H1 (cell line): ENCODE measurements at regions not wholly inside any gene's neighbourhood (a gene's known extent, or its start where the extent isn't known, plus 50 kb on each side); places are given as distances from the start of the nearest gene placed in this dataset.

Experiments used
- CTCF ChIA-PET: fragments of 300-600 bp; sonication (Branson Sonifier 250); formaldehyde crosslinking; loops from one replicate; lab custom pipeline; 2021; ENCODE audit not compliant: partially characterized antibody; lab: Charles Lee
- POLR2A ChIA-PET: fragments of 300-600 bp; sonication (Branson Sonifier 250); formaldehyde crosslinking; loops from one replicate; lab custom pipeline; 2021; ENCODE audit warnings: inconsistent platforms; ENCODE audit not compliant: partially characterized antibody; lab: Charles Lee
- DNase-seq, 2 experiments: peaks; one replicate each; pipeline versions ENCODE4 v3.0.0 to v3.0.0-alpha.2; 2010 to 2022; ENCODE audit warnings: low spot score in 2 of 2, low read depth in 1 of 2, mixed read lengths in 1 of 2
- FAIRE-seq: peaks from 2 replicates; lab custom pipeline; 2011; peaks lifted over from hg19 to GRCh38; lab: Jason Lieb, UNC
- H2AFZ ChIP-seq: 2 replicates; pipeline ENCODE4 v1.8.1; 2012; ENCODE audit warnings: low read length, inconsistent platforms
- H2AK5ac ChIP-seq: 2 replicates; pipeline ENCODE4 v1.6.1; 2013; ENCODE audit warnings: low read depth, low read length
- H2BK120ac ChIP-seq: replicated peaks from 2 replicates; pipeline ENCODE3; 2013; ENCODE audit warnings: low read depth, low read length, inconsistent platforms
- H2BK12ac ChIP-seq: 2 replicates; pipeline ENCODE4 v1.6.1; 2013; ENCODE audit warnings: low read depth, low read length
- H2BK15ac ChIP-seq: 2 replicates; pipeline ENCODE4 v1.6.1; 2013; ENCODE audit warnings: low read length
- H2BK20ac ChIP-seq: 2 replicates; pipeline ENCODE4 v1.6.1; 2013; ENCODE audit warnings: low read length
- H2BK5ac ChIP-seq: 2 replicates; pipeline ENCODE4 v1.6.1; 2013; ENCODE audit warnings: low read depth, low read length
- H3K14ac ChIP-seq: 2 replicates; pipeline ENCODE4 v1.6.1; 2013; ENCODE audit warnings: inconsistent platforms; ENCODE audit not compliant: insufficient read length
- H3K18ac ChIP-seq: 2 replicates; pipeline ENCODE4 v1.6.1; 2013; ENCODE audit warnings: low read length; ENCODE audit errors: extremely low read depth
- H3K23ac ChIP-seq: 2 replicates; pipeline ENCODE4 v1.6.1; 2013; ENCODE audit warnings: inconsistent platforms; ENCODE audit not compliant: insufficient read length
- H3K23me2 ChIP-seq: 2 replicates; pipeline ENCODE4 v1.6.1; 2013; ENCODE audit warnings: low read depth, low read length
- H3K27ac ChIP-seq: 2 replicates; pipeline ENCODE4 v1.6.1; 2011; ENCODE audit warnings: low read depth, low read length, inconsistent platforms
- H3K27me3 ChIP-seq, 4 experiments: replicated peaks in 1 of 4; 1 replicate in 1 of 4; 2 replicates in 3 of 4; pipeline versions ENCODE4 v1.6.1 to v1.8.1; 2011 to 2013; ENCODE audit warnings: low read length in 3 of 4, mild to moderate bottlenecking in 3 of 4, inconsistent platforms in 2 of 4, mixed read lengths in 2 of 4, moderate library complexity in 1 of 4; ENCODE audit not compliant: control insufficient read depth in 3 of 4, insufficient read depth in 3 of 4; ENCODE audit errors: extremely low read depth in 1 of 4
- H3K36me3 ChIP-seq, 4 experiments: 2 replicates each; pipeline versions ENCODE4 v1.6.1 to v1.8.1; 2011 to 2013; ENCODE audit warnings: mild to moderate bottlenecking in 4 of 4, low read length in 3 of 4, moderate library complexity in 2 of 4, control low read depth in 1 of 4, inconsistent platforms in 1 of 4; ENCODE audit not compliant: insufficient read depth in 4 of 4, control insufficient read depth in 2 of 4
- H3K4ac ChIP-seq: replicated peaks from 2 replicates; pipeline ENCODE3; 2013; ENCODE audit warnings: low read length, low read depth, mixed read lengths, inconsistent platforms; ENCODE audit not compliant: insufficient read length
- H3K4me1 ChIP-seq, 4 experiments: replicated peaks in 1 of 4; 1 replicate in 1 of 4; 2 replicates in 3 of 4; pipeline versions ENCODE4 v1.6.1 to v1.8.1; 2011 to 2013; ENCODE audit warnings: low read length in 3 of 4, inconsistent platforms in 2 of 4, mixed read lengths in 1 of 4; ENCODE audit not compliant: insufficient read depth in 4 of 4, control insufficient read depth in 3 of 4
- H3K4me2 ChIP-seq, 2 experiments: 2 replicates each; pipeline versions ENCODE4 v1.6.1 to v1.8.1; 2011 to 2013; ENCODE audit warnings: low read depth in 2 of 2, low read length in 2 of 2, control low read depth in 1 of 2, inconsistent platforms in 1 of 2, mild to moderate bottlenecking in 1 of 2; ENCODE audit not compliant: insufficient read depth in 1 of 2
- H3K4me3 ChIP-seq, 4 experiments: fragments of 200-600, 300-600 bp in 1 of 4; sonication (generic), shearing (Covaris generic), sonication (Bioruptor Twin) in 1 of 4; 2 replicates each; pipeline versions ENCODE4 v1.5.1 to v1.8.1; 2011 to 2016; ENCODE audit warnings: low read length in 4 of 4, low read depth in 3 of 4, control low read depth in 2 of 4, inconsistent platforms in 2 of 4, mild to moderate bottlenecking in 2 of 4, mixed read lengths in 1 of 4, moderate library complexity in 1 of 4; ENCODE audit not compliant: insufficient read depth in 2 of 4; ENCODE audit errors: extremely low read depth in 1 of 4
- H3K56ac ChIP-seq: replicated peaks from 2 replicates; pipeline ENCODE3; 2013; ENCODE audit warnings: low read depth, mild to moderate bottlenecking, mixed read lengths, low read length, inconsistent platforms; ENCODE audit not compliant: insufficient read length
- H3K79me1 ChIP-seq: 2 replicates; pipeline ENCODE4 v1.6.1; 2013; ENCODE audit warnings: low read depth, low read length, control low read depth
- H3K79me2 ChIP-seq, 2 experiments: 2 replicates each; pipeline versions ENCODE4 v1.6.1 to v1.8.1; 2012 to 2013; ENCODE audit warnings: low read length in 2 of 2, mild to moderate bottlenecking in 2 of 2, inconsistent platforms in 1 of 2; ENCODE audit not compliant: insufficient read depth in 2 of 2, control insufficient read depth in 1 of 2
- H3K9ac ChIP-seq, 4 experiments: replicated peaks in 1 of 4; 1 replicate in 1 of 4; 2 replicates in 3 of 4; pipeline versions ENCODE4 v1.6.1 to v1.8.1; 2011 to 2013; ENCODE audit warnings: low read depth in 3 of 4, low read length in 3 of 4, control low read depth in 2 of 4, mild to moderate bottlenecking in 2 of 4, moderate library complexity in 2 of 4, inconsistent platforms in 1 of 4; ENCODE audit errors: extremely low read depth in 1 of 4
- H3K9me3 ChIP-seq, 2 experiments: 2 replicates each; pipeline versions ENCODE4 v1.6.1 to v1.8.1; 2012 to 2013; ENCODE audit warnings: mild to moderate bottlenecking in 2 of 2, moderate library complexity in 2 of 2, control low read depth in 1 of 2, inconsistent platforms in 1 of 2, low read depth in 1 of 2, low read length in 1 of 2, mixed read lengths in 1 of 2; ENCODE audit not compliant: insufficient read depth in 2 of 2
- H4K20me1 ChIP-seq, 2 experiments: replicated peaks in 1 of 2; 2 replicates each; pipeline versions ENCODE3 to v1.8.1; 2011 to 2013; ENCODE audit warnings: inconsistent platforms in 2 of 2, low read length in 2 of 2, mild to moderate bottlenecking in 1 of 2; ENCODE audit not compliant: insufficient read depth in 2 of 2, control insufficient read depth in 1 of 2
- H4K5ac ChIP-seq: 2 replicates; pipeline ENCODE4 v1.6.1; 2013; ENCODE audit warnings: low read length, low read depth, mixed read lengths, inconsistent platforms; ENCODE audit not compliant: insufficient read length
- H4K8ac ChIP-seq: 2 replicates; pipeline ENCODE4 v1.8.0; 2013; ENCODE audit warnings: mild to moderate bottlenecking, moderate library complexity, low read length, inconsistent platforms; ENCODE audit not compliant: insufficient read depth; ENCODE audit errors: extremely low read depth
- H4K91ac ChIP-seq: replicated peaks from 2 replicates; pipeline ENCODE3; 2013; ENCODE audit warnings: low read length, mixed read lengths, inconsistent platforms; ENCODE audit not compliant: insufficient read length
- BACH1 ChIP-seq: IDR thresholded peaks from 2 replicates; pipeline ENCODE4 v1.6.1; 2012; ENCODE audit warnings: low read length, improper control_type of control experiment
- BCL11A ChIP-seq, 2 experiments: IDR thresholded peaks; one replicate each; pipeline ENCODE4 v1.6.1; 2011; ENCODE audit warnings: low read depth in 2 of 2, low read length in 2 of 2, mild to moderate bottlenecking in 2 of 2
- CTBP2 ChIP-seq: IDR thresholded peaks from 2 replicates; pipeline ENCODE4 v1.7.0; 2011; ENCODE audit warnings: borderline replicate concordance, mild to moderate bottlenecking, moderate library complexity, mixed read lengths, low read length; ENCODE audit not compliant: insufficient read depth, insufficient read length
- EZH2 ChIP-seq: fragments of 200-600 bp; sonication (generic); IDR thresholded peaks from 2 replicates; pipeline ENCODE4 v1.7.1; 2012; ENCODE audit warnings: low read depth, mild to moderate bottlenecking, moderate library complexity, low read length, inconsistent platforms; ENCODE audit not compliant: severe bottlenecking
- HDAC2 ChIP-seq, 2 experiments: fragments of 300-600 bp in 1 of 2; sonication (generic) in 1 of 2; IDR thresholded peaks; 2 replicates each; pipeline ENCODE4 v1.6.1; 2011 to 2012; ENCODE audit warnings: low read depth in 2 of 2, low read length in 2 of 2, mild to moderate bottlenecking in 2 of 2, moderate library complexity in 2 of 2, borderline replicate concordance in 1 of 2, inconsistent platforms in 1 of 2
- HDAC6 ChIP-seq: IDR thresholded peaks from one replicate; pipeline ENCODE4 v1.7.1; 2012; ENCODE audit warnings: low read depth, mild to moderate bottlenecking, inconsistent platforms, low read length, moderate library complexity
- PHF8 ChIP-seq: fragments of 200-600 bp; sonication (generic); conservative IDR thresholded peaks from 2 replicates; pipeline ENCODE4 v1.7.1; 2012; ENCODE audit warnings: low read depth, mild to moderate bottlenecking, inconsistent platforms, low read length, moderate library complexity
- POLR2AphosphoS5 ChIP-seq: IDR thresholded peaks from 2 replicates; pipeline ENCODE4 v1.6.1; 2011; ENCODE audit warnings: low read depth, low read length
- WGBS, 2 experiments: shearing (Covaris generic) in 1 of 2; methylation state at CpG; one replicate each; pipeline versions ENCODE4 v1.1.6 to v1.1.7; 2013 to 2015; ENCODE audit warnings: low lambda C conversion rate in 2 of 2, mixed read lengths in 2 of 2, inconsistent platforms in 1 of 2, low coverage in 1 of 2, missing lambda C conversion rate in 1 of 2; ENCODE audit not compliant: insufficient replicate concordance in 2 of 2, insufficient coverage in 1 of 2, insufficient read length in 1 of 2; ENCODE audit errors: extremely low coverage in 1 of 2, missing lambda C conversion rate in 1 of 2; 5-methylcytosine and 5-hydroxymethylcytosine counted together
- TF ChIP-seq, protein P1 (sequence below): IDR thresholded peaks from 2 replicates; pipeline ENCODE4 v1.6.1; 2012; ENCODE audit warnings: inconsistent platforms

DNA sequence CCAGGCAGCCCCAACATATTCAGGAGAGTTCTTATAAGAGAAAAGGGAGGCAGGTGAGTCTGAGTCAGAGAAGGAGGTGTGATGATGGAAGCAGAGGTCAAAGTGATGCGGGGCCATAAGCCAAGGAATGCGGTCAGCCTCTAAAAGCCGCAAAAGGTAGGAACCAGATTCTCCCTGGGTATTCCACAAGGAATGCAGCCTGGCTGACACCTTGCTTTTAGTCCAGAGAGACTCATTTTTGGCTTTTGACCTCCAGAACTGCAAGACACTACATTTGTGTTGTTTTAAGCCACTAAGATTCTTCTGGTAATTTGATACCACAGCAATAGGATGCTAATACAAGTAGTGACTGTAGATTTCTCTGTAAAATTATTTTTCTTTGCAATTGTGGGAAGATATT, 151.5 kb upstream of the EEPD1 start:
- CTCF ChIA-PET: no interaction called here
- H2AFZ ChIP-seq: no peak overlapping the region

More for the DNA sequence above, 151.5 kb upstream of the EEPD1 start:
- Histone ChIP-seq H3K9me3 (peaks cover 0 to 4% of the 10 kb centered on the region in 2 experiments; a peak in 1 of 4 replicates), H3K4me3 (no peak overlapping the region), H3K4me2 (no peak overlapping the region), H3K23ac (no peak overlapping the region), H4K91ac (no peak overlapping the region), H4K20me1 (no peaks in the 10 kb centered on the region), H2AK5ac (no peak overlapping the region), H3K23me2 (no peaks in the 10 kb centered on the region), H3K79me1 (no peaks in the 10 kb centered on the region), H3K27me3 (no peaks in the 10 kb centered on the region), H3K4me1 (no peaks in the 10 kb centered on the region), H3K9ac (no peak overlapping the region), H3K79me2 (no peaks in the 10 kb centered on the region), H4K5ac (no peak overlapping the region), H3K56ac (no peak overlapping the region), H2BK5ac (no peak overlapping the region), H2BK20ac (no peak overlapping the region), H2BK15ac (no peak overlapping the region), H3K14ac (no peak overlapping the region), H2BK120ac (no peak overlapping the region), H2BK12ac (no peak overlapping the region), H3K27ac (no peak overlapping the region), H3K36me3 (no peaks in the 10 kb centered on the region), H3K18ac (no peak overlapping the region), H4K8ac (no peak overlapping the region), H3K4ac (no peak overlapping the region)
- POLR2A ChIA-PET: no interaction called here
- DNase-seq: no peak
- TF ChIP-seq CTBP2 (no peak), EZH2 (no peak), HDAC2 (IDR thresholded peaks at IDR 0.05; ENCODE audit: borderline replicate concordance in 1 of 2, low read depth in 2 of 2, low read length in 2 of 2) (no peak), PHF8 (no peak), BCL11A (IDR thresholded peaks at IDR 0.05; ENCODE audit: low read depth in 2 of 2, low read length in 2 of 2) (no peak), HDAC6 (no peak), POLR2AphosphoS5 (no peak), BACH1 (no peak)
- TF ChIP-seq, protein P1, sequence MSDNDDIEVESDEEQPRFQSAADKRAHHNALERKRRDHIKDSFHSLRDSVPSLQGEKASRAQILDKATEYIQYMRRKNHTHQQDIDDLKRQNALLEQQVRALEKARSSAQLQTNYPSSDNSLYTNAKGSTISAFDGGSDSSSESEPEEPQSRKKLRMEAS: no peak
- FAIRE-seq: no peak
- 98% methylated on average over 3 of the region's 3 CpGs; no CpG with 5 or more reads in 1 of the 2 experiments for WGBS, 2 experiments
